ENCODE measurements at regions not wholly inside any gene's neighbourhood (a gene's known extent, or its start where the extent isn't known, plus 50 kb on each side); places are given as distances from the start of the nearest gene placed in this dataset.

GRCh38 chr4:169807934-169808509, 50.3 kb upstream of the HPF1 start:
- CTCF ChIA-PET: no interaction called here
- no peaks in the 10 kb centered on the region for H3K4me1 Mint-ChIP-seq
- intact Hi-C loops (cut with micrococcal nuclease): no loop called here

More at GRCh38 chr4:169807934-169808509, 50.3 kb upstream of the HPF1 start:
- POLR2A ChIA-PET: no interaction called here
- Mint-ChIP-seq H3K27ac (no peak overlapping the region), H3K27me3 (peaks cover 2% of the 10 kb centered on the region), H3K36me3 (ENCODE audit: low read depth) (no peaks in the 10 kb centered on the region), H3K9me3 (no peaks in the 10 kb centered on the region), H3K4me3 (no peak overlapping the region)
- ATAC-seq (ENCODE audit: low read depth) (no peak), DNase-seq (no peak)
- no peak for TF ChIP-seq CTCF (IDR thresholded peaks at IDR 0.05)
